ENCODE measurements at regions not wholly inside any gene's neighbourhood (a gene's known extent, or its start where the extent isn't known, plus 50 kb on each side); places are given as distances from the start of the nearest gene placed in this dataset.
"Not testable (repeated sequence)": the region's sequence is repeated elsewhere in the genome, so short reads cannot be mapped to it uniquely, and the experiment has no call there.

GRCh38 chr10:9845075-9845474, 1172.6 kb upstream of the CELF2 start:
- no peak for DNase-seq

DNA sequence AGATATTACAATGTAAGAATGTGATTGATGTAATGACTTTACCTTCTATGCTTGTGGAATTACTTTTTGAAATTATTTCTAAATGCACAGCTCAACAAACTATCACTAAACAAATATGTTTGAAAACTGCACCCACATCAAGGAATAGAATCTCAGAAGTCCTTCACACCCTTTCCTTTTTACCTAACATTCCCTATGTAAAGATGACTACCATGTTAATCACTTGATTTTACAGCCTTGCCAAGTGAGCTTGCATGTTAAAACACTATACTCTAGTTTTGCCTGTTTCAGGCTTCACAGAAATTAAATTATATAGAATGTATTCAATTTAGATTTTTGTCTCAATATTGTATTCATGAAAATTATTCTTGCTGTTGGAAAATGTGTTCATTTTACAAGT, 1169.4 kb upstream of the CELF2 start:
- no peak for DNase-seq

GRCh38 chr10:9848981-9849380, 1168.7 kb upstream of the CELF2 start:
- no peak for DNase-seq

DNA sequence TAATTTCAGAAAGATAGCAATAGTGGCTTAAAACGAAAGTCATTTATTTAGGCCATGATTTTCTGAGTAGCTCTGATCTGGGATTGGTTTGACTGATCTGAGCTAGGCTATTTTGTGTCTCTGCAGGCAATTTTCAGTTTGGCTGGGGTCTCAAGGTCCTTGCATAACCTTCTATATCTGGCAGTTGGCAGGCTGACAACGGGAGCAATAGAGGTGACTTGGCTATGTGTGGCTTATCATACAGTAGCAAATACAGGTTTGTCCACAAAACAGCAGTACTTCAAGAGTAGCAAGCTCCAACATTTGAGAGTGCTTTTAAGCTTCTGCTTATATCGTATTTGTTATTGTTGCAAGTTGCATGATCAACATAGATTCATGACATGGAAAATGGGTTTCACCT, 1167.3 kb upstream of the CELF2 start:
- DNase-seq = no peak

DNA sequence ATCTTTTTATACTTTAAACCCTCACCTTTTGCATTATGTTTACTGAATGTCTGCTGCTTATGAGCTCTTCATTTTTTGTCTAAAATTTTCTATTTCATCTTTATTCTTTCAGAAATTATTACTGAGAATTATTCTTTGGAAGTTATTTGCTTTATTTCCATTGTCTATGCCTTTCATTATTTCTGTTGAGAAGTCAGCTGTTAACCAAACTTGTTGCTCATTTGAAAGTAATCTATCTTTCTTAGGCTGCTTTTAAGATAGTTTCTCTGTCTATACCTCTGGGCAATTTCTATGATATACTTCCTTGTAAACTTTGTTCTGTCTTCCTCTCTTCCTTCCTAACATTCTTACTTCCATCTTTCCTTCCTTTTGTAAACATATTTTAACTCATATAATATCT, 1165.9 kb upstream of the CELF2 start:
- DNase-seq = no peak

DNA sequence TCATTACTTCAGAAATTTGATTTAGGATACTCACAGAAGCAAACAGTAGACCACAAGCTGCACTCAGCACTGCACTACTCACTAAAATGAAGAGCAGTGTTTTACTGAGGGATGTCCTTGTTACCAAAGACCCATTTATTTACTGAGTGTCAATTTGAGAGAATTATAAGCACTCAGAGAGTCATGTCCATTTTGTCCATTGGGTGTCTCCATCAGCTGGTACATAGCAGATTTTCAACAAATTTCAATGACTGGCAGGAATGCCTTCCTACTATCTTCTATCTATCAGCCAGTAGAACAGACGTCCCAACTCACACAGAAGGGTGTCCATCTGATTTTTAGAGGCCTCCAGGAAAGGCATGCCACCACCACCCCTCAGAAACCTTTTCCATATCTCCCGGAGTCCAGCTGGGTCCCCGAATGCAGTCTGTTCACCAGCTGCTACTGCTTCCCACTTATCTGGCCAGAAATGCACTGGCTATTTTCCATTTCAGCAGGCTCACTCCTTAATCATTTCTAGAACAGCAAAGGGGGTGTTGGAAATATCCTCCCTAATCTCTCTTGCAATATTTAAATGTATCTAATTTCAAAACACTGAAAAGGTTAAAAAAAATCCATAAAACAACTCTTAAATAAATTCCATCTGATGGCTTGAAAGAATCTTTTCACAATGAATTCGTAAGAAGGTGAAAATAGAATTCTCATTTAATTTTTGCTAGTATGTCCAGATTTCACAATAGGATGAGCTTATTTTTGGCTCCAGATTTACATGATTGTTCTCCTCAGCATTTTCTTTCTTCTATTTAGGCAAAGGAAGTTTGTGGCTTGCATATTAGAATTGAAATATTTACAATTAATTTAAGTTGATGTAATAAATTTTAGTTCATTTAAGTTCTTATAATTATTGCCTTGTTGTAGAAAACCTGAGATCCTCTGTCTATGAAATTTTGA, 1164.0 kb upstream of the CELF2 start:
- no peak for DNase-seq

GRCh38 chr10:9855451-9855850, 1162.2 kb upstream of the CELF2 start:
- DNase-seq = not testable (repeated sequence)

- DNase-seq = peak; percentile 24
Observed at GRCh38 chr10:9858816-9859215, 1158.9 kb upstream of the CELF2 start.

DNA sequence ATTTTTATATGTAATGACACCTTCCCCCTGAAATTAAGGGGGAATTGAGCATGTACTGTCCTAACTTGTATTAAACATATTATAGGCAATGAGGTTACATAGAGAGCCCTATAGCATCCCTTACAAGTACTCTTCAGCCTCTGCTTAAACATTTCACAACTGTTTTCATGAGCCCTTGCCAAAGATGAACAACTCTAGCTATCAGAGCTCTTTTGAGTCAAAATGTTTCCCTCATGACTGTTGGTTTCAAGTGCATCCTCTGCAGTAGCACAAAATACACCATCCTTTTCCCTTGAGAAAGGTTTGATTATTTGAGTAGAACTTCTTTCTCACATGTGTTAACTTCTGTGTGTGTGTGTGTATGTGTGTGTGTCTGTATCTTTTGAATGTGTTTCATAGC, 1157.6 kb upstream of the CELF2 start:
- DNase-seq = peak; percentile 12

DNA sequence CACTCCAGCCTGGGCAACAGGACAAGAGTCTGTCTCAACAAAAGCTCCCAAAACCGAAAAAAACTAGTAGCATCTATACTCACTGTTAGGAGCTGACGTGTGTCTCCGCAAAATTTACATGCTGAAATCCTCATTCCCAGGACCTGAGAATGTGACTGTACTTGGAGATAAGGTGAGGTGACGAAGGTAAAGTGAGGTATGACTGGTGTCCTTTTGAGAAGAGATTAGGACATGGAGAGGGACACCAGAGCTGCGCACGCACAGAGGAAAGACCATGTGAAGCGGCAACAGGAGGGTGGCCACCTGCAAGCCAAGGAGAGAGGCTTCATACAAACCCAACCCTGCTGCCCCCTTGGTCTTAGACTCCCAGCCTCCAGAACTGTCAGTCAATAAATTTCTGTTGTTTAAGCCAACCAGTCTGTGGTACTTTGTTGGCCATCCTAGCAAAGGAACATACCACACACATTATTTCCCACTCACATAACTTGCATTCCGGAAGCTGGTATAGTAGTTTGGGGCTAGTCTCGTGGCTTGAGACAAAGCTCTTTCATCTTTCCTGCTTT, 1154.0 kb upstream of the CELF2 start:
- DNase-seq = no peak

DNA sequence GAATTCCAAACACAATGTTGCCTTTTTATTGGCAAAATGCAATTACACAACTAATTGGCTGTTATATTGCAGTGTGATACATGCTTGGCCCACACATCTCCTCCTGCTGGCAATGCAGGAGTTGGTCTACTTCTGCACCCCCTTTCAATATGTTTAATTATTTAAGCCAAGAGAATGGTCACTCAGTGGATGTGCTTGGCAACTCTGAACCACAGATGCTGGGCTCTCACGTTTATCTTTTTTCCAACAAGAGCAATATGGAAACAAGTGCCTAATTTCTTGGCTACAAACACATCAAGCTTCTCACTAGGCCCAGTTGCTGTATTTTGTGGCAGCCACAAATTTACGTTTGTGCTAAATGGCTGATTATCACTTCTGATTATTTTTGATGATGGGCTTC, 1149.2 kb upstream of the CELF2 start:
- no peak for DNase-seq

GRCh38 chr10:9869205-9869604, 1148.5 kb upstream of the CELF2 start:
- peak; percentile 34 for DNase-seq

GRCh38 chr10:9869606-9870176, 1148.0 kb upstream of the CELF2 start:
- no peak for DNase-seq

DNA sequence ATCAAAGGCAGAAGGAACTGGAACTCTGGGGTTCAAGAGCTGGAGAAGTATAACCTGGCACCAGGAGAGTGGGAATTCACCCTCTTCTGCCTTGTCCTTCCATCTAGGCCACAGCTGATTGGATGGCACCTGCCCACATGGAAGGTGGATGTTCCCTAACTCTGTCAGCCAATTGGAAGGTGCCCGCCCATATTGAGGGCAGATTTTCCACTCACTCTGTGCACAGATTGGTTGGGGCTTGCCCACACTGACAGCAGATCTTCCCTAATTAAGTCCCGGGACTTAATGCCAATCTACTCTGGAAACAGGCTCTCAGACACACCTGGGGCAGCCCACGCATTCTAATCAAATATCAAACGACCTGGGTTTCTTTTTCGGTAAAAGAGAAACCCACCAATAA, 1142.3 kb upstream of the CELF2 start:
- DNase-seq = no peak

DNA sequence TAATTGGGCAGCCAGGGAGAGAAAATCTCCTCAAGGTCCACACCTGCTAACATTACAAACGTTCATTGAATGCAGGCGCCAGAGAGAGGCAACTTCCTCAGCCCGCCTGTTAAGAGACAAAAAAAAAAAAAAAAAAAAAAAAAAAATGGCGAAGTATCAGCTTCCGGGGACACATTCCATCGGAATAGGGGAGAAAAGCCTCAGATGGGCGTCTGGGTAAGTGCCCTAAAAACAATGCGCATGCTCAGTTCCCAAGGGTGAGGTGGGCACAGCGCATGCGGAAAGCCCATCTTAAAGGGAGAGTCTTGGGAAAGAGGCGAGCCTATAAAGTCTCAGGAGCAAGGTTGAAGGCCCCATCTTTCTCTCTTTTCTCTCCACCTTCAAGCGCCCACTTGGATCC, 1139.7 kb upstream of the CELF2 start:
- DNase-seq = no peak

- no peak for DNase-seq
Observed at GRCh38 chr10:9878383-9878782, 1139.3 kb upstream of the CELF2 start.

DNA sequence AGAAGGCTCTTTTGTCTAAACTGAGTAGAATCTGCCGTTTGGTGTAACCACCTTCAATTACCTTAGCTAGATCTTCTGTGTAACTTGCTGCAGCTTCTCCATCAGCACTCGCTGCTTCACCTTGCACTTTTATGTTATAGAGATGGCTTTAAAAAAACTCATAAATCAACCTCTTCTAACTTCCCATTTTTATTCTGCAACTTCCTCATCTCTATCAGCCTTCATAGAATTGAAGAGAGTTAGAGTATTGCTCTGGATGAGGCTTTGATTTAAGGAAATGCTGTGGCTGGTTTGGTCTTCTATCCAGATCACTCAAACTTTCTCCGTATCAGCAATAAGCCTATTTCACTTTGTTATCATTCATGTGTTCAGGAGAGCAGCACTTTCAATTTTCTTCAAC, 1131.9 kb upstream of the CELF2 start:
- no peak for DNase-seq

DNA sequence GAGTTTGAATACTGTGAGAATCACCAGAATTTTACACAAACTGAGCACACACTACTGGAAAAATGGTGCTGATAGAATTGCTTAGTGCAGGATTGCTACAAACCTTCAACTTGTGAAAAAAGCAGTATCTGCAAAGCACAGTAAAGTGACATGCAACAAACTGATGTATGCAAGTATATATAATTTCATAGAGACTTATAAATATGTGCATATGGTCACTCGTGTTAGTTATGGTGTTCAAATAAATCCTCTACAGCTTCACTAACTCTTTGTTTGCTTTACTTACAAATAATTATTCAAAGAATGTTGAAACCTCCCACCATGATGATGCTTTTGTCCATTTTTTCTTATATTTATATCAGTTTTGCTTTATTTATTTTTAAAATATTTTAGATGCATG, 1130.9 kb upstream of the CELF2 start:
- DNase-seq = no peak

DNA sequence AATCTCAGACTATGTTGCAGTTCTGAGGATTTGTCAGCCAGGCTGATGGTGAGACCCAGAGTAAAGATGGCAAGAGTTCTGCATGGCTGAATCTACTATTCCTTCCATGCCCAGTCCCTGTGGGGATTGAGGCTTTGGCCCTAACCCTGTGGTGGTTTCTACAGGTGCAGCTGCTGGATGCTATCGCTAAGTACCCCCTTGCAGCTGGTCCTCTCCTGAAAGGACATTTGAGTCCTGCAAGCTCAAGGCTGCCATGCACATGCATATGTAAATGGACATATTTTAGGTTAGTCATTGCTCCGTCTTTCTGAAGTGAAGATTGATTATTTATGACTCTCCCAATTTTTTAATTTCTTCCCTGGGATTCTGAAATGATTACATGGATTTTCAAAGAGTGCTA, 1122.2 kb upstream of the CELF2 start:
- DNase-seq = no peak

DNA sequence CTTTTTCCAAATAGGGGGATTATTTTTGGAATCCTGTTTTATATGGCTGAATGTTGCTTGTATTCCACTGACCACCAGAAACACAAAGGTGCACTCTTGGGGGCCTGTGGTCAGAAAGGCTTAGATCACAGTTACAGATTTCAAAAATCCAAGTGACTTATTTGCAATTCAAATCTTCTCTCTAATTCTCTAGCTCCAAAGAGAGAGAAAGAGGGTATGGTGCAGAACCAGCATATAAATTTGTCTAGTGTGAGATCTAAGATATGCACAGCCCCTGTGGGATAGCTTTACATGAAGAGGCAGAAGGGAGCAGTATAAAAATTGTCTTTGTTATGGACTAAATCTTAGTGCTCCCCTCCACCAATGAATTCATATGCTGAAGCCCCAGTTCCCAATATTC, 1121.7 kb upstream of the CELF2 start:
- no peak for DNase-seq

DNA sequence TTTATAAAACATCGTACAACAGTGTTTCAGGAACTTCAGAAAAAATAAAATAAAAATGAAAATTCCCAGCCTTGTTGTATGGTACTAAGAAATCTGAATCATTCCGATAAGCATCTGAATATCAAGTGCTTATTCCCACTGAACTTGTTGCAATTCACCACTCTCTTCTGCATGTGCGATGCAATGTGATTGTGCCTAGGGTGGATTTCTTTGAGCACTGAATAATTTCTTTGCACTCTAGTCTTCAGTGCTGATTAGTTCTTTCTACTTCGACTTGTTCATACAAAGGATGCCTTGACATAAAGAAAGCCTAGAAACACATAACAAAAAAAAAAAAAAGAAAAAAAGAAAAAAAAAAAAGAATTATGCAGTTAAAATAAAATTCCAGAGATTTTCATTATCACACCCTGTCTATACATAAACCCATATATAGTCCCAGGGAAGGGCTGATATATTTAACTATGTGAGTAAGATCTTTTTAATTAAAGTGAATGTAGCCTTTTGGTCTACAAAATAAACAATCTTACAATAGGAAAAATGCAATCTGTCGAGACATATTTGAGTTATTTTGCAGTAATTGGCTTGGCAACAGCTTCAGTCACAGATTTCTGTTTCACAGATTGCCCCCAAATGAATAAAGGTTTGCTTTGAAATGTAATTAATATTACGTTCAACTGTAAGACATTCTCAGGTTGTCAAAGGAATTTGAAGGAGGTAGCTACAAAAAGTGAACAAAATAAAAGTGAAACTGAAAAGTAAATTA, 1118.9 kb upstream of the CELF2 start:
- no peak for DNase-seq

DNA sequence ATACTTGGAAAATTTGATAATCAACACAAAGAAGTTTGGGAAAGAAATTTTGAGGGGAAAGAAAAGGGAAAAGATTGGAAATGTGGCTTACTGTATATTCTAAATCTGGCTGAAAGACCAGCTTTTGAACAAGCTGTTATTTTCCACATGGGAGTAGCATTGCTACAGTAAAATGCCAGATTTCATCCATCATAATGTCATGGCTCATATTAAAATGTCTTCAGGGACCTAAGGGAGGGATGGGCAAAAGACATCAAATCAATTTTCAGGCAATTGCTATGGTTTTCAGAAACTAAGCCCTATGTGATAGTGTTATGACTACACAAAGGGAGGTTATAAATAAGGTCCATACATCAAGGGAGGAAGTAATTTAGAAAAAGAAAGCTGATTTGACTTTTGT, 1116.9 kb upstream of the CELF2 start:
- no peak for DNase-seq

DNA sequence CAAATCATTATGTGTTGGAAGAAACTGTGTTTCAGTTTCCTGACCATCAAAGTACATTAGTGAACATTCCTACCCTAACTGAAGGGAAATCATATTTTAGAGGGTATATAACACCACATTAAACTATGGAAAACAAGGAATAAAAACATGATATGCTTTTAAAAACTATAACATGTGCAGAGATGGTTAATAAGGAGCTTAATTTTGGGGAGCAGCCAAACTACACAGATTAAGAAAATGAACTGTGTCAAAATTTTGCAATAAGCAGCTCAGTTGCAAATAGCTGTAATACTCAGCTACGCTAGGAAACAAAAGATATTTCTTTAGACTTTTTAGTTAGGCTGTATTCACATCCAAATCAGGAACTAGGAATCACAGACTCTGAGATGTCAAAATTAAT, 1115.7 kb upstream of the CELF2 start:
- DNase-seq = no peak

- no peak for DNase-seq
Observed at GRCh38 chr10:9910446-9910845, 1107.2 kb upstream of the CELF2 start.
